Parathyroid adenoma (tissue), 2 donors: ENCODE measurements at regions not wholly inside any gene's neighbourhood (a gene's known extent, or its start where the extent isn't known, plus 50 kb on each side); places are given as distances from the start of the nearest gene placed in this dataset.

Source experiments
- H2AFZ ChIP-seq: fragments of 300-600 bp; sonication (generic); one replicate; pipeline ENCODE4 v1.7.0; 2017; ENCODE audit warnings: antibody characterized with exemption, mild to moderate bottlenecking
- H3K27ac ChIP-seq: fragments of 300-600 bp; sonication (generic); one replicate; pipeline ENCODE4 v1.7.0; 2017
- H3K27me3 ChIP-seq: fragments of 300-600 bp; sonication (generic); one replicate; pipeline ENCODE4 v1.7.0; 2017; ENCODE audit warnings: low read length; ENCODE audit not compliant: control insufficient read depth, insufficient read depth
- H3K36me3 ChIP-seq: fragments of 300-600 bp; sonication (generic); one replicate; pipeline ENCODE4 v1.7.0; 2017; ENCODE audit warnings: low read length; ENCODE audit not compliant: control insufficient read depth, insufficient read depth
- H3K4me1 ChIP-seq: fragments of 300-600 bp; sonication (generic); one replicate; pipeline ENCODE4 v1.7.0; 2017; ENCODE audit warnings: control low read depth
- H3K4me2 ChIP-seq: fragments of 300-600 bp; sonication (generic); one replicate; pipeline ENCODE4 v1.7.0; 2017; ENCODE audit warnings: low read length
- H3K4me3 ChIP-seq: fragments of 300-600 bp; sonication (generic); one replicate; pipeline ENCODE4 v1.7.0; 2017; ENCODE audit warnings: low read depth, low read length
- H3K79me2 ChIP-seq: fragments of 300-600 bp; sonication (generic); one replicate; pipeline ENCODE4 v1.7.0; 2017; ENCODE audit warnings: control low read depth
- H3K9ac ChIP-seq: fragments of 300-600 bp; sonication (generic); one replicate; pipeline ENCODE4 v1.7.0; 2017; ENCODE audit warnings: mild to moderate bottlenecking
- H3K9me3 ChIP-seq: fragments of 300-600 bp; sonication (generic); one replicate; pipeline ENCODE4 v1.7.0; 2017; ENCODE audit warnings: low read length; ENCODE audit not compliant: control insufficient read depth
- TF ChIP-seq, protein P1 (sequence below): fragments of 300-600 bp; sonication (generic); IDR thresholded peaks from one replicate; pipeline ENCODE4 v1.7.0; 2017; ENCODE audit warnings: antibody characterized with exemption, mild to moderate bottlenecking
- donor health status: primary hyperparathyroidism.

DNA sequence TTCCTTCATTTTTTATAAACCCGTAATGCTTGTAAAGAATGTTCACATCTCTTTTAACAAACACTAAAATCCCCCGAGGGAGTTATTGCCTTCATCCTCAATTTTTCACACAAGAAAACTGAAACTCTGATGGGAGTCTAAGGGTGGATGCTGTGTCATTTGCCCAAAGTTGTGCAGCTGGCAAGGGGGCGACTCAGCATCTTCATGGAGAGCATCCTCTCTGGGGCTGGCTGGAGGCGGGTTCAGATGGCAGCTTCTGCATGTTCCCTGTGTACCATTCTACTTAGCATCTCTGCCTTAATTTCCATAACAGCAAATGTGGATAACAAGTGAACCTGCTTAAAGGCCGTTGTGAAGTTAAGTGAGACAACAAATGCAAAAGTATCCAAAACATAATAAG is 256.4 kb downstream of the IRS2 start:
- Histone ChIP-seq H3K4me3 (no peak overlapping the region), H3K9ac (no peak overlapping the region), H3K9me3 (no peaks in the 10 kb centered on the region), H3K4me2 (no peak overlapping the region), H3K79me2 (no peaks in the 10 kb centered on the region), H3K4me1 (no peaks in the 10 kb centered on the region), H3K36me3 (no peaks in the 10 kb centered on the region), H2AFZ (no peak overlapping the region), H3K27ac (no peak overlapping the region), H3K27me3 (no peaks in the 10 kb centered on the region)
- TF ChIP-seq, protein P1, sequence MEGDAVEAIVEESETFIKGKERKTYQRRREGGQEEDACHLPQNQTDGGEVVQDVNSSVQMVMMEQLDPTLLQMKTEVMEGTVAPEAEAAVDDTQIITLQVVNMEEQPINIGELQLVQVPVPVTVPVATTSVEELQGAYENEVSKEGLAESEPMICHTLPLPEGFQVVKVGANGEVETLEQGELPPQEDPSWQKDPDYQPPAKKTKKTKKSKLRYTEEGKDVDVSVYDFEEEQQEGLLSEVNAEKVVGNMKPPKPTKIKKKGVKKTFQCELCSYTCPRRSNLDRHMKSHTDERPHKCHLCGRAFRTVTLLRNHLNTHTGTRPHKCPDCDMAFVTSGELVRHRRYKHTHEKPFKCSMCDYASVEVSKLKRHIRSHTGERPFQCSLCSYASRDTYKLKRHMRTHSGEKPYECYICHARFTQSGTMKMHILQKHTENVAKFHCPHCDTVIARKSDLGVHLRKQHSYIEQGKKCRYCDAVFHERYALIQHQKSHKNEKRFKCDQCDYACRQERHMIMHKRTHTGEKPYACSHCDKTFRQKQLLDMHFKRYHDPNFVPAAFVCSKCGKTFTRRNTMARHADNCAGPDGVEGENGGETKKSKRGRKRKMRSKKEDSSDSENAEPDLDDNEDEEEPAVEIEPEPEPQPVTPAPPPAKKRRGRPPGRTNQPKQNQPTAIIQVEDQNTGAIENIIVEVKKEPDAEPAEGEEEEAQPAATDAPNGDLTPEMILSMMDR: no peak

DNA sequence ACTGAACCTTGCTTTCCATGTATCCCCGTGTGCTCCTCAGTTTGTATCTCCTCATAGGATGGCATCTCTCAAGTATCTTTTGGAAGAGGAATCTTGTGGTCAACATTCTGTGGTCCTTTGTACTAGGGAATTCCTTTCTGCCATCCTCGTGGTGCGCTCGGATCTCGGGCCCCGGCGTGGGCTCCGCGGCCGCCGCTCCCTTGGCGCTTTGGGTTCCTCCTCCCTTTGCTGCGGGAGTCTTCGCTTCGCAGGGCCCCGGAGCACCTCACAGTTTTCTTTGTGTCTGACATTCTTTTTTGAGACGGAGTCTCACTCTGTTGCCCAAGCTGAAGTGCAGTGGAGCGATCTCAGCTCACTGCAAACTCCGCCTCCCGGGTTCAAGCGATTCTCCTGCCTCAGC is 264.7 kb downstream of the IRS2 start:
- no peaks in the 10 kb centered on the region for H3K27me3 ChIP-seq
- no peak overlapping the region for H3K27ac ChIP-seq
- no peak overlapping the region for H3K4me2 ChIP-seq
- no peak overlapping the region for H2AFZ ChIP-seq
- no peaks in the 10 kb centered on the region for H3K4me1 ChIP-seq
- H3K9ac ChIP-seq: no peak overlapping the region
- no peak overlapping the region for H3K4me3 ChIP-seq
- TF ChIP-seq, protein P1: no peak
- no peaks in the 10 kb centered on the region for H3K36me3 ChIP-seq
- no peaks in the 10 kb centered on the region for H3K9me3 ChIP-seq
- H3K79me2 ChIP-seq: no peaks in the 10 kb centered on the region

DNA sequence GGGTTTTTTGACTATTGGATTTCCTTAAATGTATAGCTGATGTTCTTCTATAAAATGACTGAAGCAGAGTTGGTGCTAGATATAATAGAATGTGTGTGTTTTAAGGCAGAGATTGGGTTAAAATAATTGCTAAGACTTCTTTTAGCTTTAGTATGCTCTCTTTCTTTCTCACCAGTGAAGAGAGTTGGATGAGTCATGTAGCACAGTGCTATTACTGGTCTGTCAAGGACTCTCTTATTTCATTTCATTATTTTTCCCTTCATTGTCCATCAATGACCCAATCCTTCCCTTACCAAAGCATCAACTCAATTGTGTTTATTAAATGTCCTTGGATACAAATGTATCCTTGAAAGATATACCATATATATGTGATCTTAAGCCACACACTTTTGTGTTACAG is 268.9 kb downstream of the IRS2 start:
- no peak overlapping the region for H3K4me3 ChIP-seq

DNA sequence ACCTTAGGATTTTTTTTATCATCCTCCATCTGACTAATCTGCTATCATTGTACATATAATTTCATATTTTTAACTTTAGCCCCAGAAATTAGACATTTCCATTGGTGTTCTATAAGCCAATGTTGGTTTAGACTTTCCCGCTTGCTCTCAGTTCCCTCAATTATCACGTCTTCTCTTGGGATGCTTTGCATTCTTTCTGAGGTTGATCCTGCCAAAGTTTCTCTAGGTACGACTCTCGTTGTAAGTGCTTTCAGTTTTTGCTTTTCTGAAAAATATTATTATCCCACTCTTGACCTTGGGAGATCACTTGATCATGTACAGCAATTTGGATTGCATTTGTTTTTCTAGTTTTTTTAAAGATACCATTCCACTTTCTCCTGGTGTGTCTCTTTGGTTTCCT is 270.2 kb downstream of the IRS2 start:
- H3K4me1 ChIP-seq: no peaks in the 10 kb centered on the region
- H3K27me3 ChIP-seq: no peaks in the 10 kb centered on the region
- no peaks in the 10 kb centered on the region for H3K79me2 ChIP-seq
- TF ChIP-seq, protein P1: no peak
- H3K9me3 ChIP-seq: no peaks in the 10 kb centered on the region
- H3K9ac ChIP-seq: no peak overlapping the region
- no peaks in the 10 kb centered on the region for H3K36me3 ChIP-seq
- H3K27ac ChIP-seq: no peak overlapping the region
- H3K4me2 ChIP-seq: no peak overlapping the region
- H3K4me3 ChIP-seq: no peak overlapping the region
- H2AFZ ChIP-seq: no peak overlapping the region

More for the DNA sequence above, 268.9 kb downstream of the IRS2 start:
- TF ChIP-seq, protein P1: no peak
- no peaks in the 10 kb centered on the region for H3K79me2 ChIP-seq
- H3K4me1 ChIP-seq: no peaks in the 10 kb centered on the region
- no peaks in the 10 kb centered on the region for H3K9me3 ChIP-seq
- no peak overlapping the region for H2AFZ ChIP-seq
- H3K36me3 ChIP-seq: no peaks in the 10 kb centered on the region
- no peaks in the 10 kb centered on the region for H3K27me3 ChIP-seq
- H3K4me2 ChIP-seq: no peak overlapping the region
- no peak overlapping the region for H3K27ac ChIP-seq
- H3K9ac ChIP-seq: no peak overlapping the region

DNA sequence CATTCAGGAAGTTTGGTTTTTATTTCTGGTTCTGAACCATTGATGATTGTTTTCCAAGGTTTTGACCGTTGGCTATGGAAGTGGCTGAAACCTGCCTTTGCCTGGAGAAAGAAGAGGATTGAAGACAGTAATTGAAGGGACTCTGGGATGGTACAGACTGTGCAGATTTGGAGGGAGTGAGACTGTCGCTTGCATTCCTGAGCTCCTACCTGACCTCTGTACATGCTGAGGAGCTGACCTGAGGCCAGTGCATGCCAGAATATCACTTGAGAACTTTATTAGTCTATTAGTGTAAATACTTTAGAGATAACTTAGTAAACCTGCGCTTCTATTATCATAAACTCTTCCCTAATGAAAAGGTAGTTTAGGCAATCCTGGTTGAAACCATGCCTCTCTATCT is 276.4 kb downstream of the IRS2 start:
- Histone ChIP-seq H2AFZ (no peak overlapping the region), H3K27ac (no peak overlapping the region), H3K4me3 (no peak overlapping the region), H3K79me2 (no peaks in the 10 kb centered on the region), H3K4me1 (no peaks in the 10 kb centered on the region), H3K4me2 (no peak overlapping the region), H3K9ac (no peak overlapping the region), H3K9me3 (no peaks in the 10 kb centered on the region), H3K36me3 (no peaks in the 10 kb centered on the region), H3K27me3 (no peaks in the 10 kb centered on the region)
- TF ChIP-seq, protein P1: no peak
